Epithelial cell of esophagus (primary cell): ENCODE measurements at regions not wholly inside any gene's neighbourhood (a gene's known extent, or its start where the extent isn't known, plus 50 kb on each side); places are given as distances from the start of the nearest gene placed in this dataset.

Experiments used
- DNase-seq: peaks from one replicate; pipeline ENCODE4 v3.0.0; 2010; ENCODE audit warnings: low read depth
- H3K4me3 ChIP-seq: 2 replicates; pipeline ENCODE4 v1.5.1; 2011; ENCODE audit warnings: mild to moderate bottlenecking, low read length, control low read depth
- CTCF ChIP-seq: IDR thresholded peaks from 2 replicates; pipeline ENCODE4 v1.5.1; 2011; ENCODE audit warnings: low read depth, mild to moderate bottlenecking, low read length, control low read depth, inconsistent platforms; ENCODE audit not compliant: insufficient read depth; ENCODE audit errors: missing control alignments

GRCh38 chr20:61045876-61046585, 206.0 kb upstream of the CDH4 start:
- H3K4me3 ChIP-seq: no peak overlapping the region
- DNase-seq: no peak
- no peak for TF ChIP-seq CTCF

- TF ChIP-seq CTCF: no peak
- no peak overlapping the region for H3K4me3 ChIP-seq
Observed at GRCh38 chr20:61046721-61047351, 205.2 kb upstream of the CDH4 start.

GRCh38 chr20:61047515-61047914, 204.5 kb upstream of the CDH4 start:
- TF ChIP-seq CTCF: no peak
- H3K4me3 ChIP-seq: no peak overlapping the region
- DNase-seq: no peak

More at GRCh38 chr20:61046721-61047351, 205.2 kb upstream of the CDH4 start:
- DNase-seq: no peak

GRCh38 chr20:61048302-61048701, 203.8 kb upstream of the CDH4 start:
- H3K4me3 ChIP-seq: no peak overlapping the region
- TF ChIP-seq CTCF: no peak
- DNase-seq: no peak

GRCh38 chr20:61049684-61050083, 202.4 kb upstream of the CDH4 start:
- no peak for DNase-seq
- TF ChIP-seq CTCF: no peak
- no peak overlapping the region for H3K4me3 ChIP-seq

GRCh38 chr20:61050336-61050890, 201.6 kb upstream of the CDH4 start:
- TF ChIP-seq CTCF: no peak
- no peak overlapping the region for H3K4me3 ChIP-seq
- DNase-seq: no peak
